HG03175 (cell line): ENCODE measurements at regions not wholly inside any gene's neighbourhood (a gene's known extent, or its start where the extent isn't known, plus 50 kb on each side); places are given as distances from the start of the nearest gene placed in this dataset.

Source experiments
- ATAC-seq: cut with Tn5 transposase; IDR thresholded peaks from one replicate; pipeline ENCODE4 v1.9.1; 2021; ENCODE audit warnings: mild to moderate bottlenecking, moderate library complexity; ENCODE audit not compliant: unreplicated experiment

DNA sequence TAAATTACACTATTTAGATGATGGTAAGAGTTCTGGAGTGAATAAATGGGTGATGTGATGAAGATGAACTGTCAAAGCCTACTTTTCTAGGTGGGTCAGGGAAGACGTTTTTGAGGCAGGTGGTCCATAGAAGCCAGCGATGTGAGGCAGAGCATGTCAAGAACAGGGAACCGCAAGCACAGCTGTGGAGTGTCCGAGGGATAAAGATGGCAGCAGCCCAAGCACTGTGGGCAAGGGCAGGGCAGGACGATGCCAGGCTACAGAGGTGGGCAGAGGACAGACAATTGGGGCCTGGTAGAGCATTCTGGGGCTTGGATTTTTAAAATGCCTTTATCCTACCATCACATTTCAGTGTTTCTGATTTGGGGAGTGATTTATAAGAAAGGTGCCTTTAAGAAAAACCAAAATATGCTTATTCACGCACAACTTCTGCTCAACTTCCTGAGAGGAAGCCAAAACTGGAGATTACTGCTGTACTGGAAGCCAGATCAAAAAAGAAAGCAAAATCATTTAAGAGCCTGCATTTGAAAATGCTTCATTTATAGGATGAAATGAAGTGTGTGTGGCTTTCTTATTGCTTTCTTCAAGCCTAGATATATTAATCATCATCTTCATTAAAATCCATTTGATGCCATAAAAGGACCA, 119.0 kb upstream of the WDR17 start:
- ATAC-seq: peak; percentile 32

DNA sequence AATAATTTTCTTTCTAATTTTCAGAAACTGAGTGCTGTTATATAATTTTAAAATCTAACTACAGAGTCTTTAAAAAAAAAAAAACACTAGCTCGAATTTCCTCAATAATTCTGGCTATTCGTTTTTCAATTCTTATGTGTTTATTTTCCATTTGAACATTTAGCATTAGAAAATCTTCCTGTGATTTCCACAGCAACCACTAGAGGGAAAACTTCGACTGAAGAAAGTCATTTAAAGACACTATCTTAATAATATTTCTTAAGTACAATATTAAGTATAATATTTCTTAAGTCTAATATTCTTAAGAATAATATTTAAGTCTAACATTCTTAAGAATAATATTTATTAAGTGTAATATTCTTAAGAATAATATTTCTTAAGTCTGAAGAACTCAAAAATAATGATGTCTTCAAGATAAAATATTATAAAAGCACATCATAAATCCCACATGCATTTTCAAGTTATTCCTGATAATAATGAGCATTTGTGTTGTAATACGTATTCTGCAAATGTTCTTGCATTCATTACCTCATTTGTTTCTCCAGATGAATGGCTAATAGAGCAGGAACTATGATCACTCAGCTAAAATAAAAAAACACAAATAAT, 118.4 kb upstream of the WDR17 start:
- peak; percentile 77 for ATAC-seq

DNA sequence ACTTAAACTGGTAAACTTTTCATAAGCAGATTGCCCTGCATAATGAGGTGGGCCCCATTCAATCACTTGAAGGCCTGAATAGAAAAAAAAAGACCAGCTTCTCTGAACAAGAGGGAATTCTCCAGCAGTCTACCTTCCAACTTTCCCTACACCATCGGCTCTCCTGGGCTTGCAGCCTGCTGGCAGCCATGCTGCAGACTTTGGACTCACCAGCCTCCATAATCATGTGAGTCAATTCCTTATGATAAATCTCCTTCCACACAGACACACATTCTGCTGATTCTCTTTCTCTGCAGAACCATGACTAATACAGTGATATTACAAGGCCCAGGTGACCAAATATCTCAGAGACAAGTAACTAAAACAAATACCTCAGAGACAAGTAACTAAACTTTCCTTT, 113.8 kb upstream of the WDR17 start:
- no peak for ATAC-seq

DNA sequence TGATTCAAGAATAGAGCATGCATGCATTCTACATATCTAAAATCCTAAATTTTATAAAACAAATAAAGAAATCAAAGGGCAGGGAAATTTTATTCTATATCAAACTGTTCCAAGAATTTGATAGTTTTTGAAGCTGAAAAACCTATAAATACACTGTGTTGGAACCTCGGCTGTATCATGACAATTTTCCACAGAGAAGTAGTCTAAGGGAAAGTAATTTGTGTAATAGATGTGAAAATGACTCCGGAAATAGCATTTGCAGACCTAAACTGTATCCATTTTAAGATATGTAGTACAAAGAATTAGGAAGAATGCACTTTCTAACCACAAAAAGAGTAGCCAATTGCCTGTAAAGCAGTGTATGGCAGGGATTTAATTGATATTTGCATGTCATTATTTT, 112.5 kb upstream of the WDR17 start:
- ATAC-seq: no peak

DNA sequence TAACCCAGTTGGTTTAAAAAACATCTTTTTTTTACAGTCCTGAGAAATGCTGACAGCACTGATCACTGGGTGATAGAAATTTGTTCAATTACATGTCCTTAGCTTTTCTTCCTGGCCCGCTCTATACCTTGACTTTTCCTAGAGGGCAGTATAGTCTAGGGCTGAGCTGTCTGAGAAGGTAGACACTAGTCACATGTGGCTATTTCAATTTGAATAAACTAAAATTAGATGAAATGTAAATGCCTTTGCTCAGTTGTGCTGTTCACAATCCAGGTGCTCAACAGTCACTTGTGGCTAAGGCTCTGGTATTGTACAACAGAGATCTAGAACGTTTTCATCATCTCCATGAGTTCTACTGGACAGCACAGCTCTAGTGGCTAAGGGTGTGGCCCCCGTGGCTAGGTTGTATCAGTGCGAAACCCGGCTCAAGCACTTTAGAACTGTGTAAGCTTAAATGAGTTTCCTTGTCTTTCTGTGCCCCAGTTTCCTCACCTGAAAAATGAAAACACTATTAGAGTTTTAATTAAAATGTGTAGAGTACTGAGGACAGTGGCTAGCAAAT, 111.6 kb upstream of the WDR17 start:
- ATAC-seq: peak; percentile 85

DNA sequence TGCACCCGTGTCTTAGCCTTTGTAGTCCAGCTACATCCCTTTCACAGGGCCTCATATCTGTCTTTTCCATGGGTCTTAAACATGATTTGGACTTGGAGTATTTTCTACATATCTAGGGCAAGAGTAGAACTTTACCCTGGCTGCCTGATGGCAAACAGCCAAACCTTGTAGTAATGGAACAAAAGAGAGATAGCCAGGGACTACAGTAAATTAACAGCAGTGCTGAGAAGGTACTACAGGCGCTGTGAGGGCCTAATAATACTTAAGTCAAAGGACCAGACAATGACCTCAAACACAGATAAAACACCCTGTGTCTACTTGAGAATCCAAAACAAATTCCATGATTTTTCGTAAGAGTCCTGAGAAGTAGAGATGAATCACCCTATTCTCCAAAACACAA, 111.0 kb upstream of the WDR17 start:
- ATAC-seq: no peak

DNA sequence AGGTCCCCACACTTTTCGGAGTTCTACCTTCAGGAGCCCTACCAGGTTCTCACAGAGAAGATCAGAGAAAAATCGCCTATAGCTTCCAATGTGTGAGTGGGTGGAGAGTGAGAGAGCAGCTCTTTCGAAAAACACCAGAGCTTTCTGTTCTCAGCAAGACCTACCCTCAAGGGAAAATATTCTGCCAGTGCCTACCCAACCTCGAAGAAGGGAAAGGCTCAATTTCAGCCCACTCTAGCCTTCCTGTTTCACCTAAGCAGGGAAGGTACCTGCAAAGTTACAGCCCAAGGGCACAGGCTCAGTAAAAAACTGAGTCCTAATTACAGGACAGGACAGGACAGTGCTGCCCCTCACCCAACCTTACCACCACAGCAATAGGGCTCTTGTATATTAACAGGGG, 104.0 kb upstream of the WDR17 start:
- ATAC-seq: peak; percentile 64

DNA sequence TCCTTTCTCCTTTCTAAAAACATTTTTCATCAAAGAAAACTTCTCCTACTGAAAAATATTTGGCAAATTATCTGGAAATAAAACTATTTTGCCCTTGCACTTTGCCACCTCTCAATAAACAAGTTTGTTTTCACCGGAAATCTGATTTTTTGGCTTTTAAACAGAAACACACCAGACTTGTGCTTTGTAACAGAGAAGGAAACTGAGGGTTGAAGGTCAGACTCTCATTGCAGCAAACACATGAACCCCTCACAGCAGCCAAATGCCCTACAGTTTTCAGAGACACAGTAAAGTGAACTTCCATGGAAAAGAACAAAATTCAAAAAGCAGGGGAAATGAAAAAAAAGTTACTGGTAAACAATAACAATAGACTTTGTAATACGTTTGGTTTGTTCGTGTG, 95.6 kb upstream of the WDR17 start:
- no peak for ATAC-seq

DNA sequence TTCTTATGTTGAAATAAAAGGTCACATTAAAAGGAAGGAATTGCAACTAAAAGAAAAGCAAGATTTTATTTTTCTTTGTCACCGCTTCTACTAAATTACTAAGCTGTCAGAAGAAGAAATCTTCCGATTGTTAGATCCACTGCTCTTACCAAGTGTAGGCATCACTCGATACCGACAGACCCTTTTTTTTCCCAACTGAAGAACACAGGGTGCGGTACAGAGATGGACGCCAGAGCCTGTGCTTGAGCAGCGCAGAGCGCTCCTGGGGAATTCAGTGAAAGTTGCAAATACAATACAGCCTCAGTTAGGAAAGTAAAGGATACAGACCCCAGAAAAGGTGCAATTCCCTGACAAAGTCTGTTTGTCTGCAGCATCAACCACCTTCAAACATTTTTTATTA, 94.9 kb upstream of the WDR17 start:
- ATAC-seq: no peak

DNA sequence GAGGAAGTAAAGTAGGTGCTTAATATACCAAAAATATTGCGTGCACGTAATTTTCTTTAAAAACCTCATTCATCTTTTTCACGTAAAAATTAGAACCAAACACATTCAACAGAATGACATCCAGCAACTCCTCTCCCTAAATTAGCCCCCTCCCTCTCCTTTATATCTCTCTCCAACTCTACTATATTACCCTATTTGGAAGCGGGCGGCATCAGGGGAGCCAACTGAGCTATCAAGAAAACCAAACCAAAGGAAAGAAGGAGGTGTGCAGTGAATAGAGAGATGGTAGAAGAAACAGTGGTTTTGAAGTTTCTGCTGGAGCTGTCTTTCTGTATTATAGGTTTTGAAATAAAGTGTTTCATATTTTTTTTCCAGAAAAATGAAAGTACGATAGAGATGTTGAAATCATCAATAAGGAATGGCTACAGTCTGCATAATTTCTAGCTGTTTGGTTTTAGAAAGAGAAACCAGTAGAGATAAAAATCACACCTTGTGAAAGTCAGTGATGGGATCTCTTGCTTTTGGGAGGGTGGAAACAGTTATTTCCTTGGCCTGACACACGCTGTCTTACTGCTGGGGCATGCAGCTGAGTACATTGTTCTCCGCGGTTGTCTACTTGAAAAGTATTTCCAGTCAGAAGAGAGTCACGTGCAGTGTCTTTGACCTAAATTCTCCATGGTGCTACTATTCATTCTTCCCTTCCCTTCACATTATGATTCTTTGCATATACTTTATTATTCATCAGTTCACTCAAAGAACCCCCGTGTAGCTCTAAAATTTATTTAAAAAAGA, 94.1 kb upstream of the WDR17 start:
- ATAC-seq: no peak

DNA sequence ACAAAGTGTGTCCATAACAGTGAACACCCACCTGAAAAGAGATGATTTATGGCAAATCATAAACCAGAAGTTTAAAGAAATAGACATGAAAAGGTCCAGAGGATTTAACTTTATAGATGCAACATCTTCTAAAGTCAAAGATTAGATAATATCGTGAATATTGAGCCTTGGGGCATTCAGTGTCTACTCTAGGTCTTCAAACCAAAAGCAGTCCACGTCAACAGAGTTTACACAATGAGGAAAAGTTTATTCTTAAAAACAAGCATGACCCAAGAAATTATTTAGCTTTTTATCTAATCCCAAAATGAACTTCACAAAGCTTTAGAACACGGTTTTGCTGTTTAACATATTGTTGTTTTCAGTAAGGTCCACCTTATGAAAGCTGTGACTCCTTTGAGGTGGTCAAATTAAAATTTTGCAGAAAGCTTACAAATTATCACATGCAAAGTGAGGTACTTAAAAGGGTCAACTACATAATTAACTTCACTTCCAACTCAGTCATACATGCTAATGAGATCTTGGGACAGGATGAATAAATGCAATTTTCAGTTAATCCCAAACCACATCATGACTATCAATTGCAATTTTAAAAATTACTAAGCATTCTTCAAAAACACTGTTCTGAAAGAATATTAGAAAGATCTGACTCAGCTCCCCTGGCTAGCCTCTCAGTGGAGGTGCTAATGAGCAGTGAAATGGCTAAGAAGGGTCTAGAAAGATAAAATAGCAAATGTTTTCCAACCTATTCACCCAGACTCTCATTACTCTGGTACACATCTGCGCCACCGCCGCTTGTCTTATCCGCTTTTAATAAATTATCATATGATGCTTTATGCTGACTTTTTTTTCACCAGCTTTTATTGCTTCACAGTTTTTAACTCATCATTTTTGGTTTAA, 92.4 kb upstream of the WDR17 start:
- ATAC-seq: no peak

DNA sequence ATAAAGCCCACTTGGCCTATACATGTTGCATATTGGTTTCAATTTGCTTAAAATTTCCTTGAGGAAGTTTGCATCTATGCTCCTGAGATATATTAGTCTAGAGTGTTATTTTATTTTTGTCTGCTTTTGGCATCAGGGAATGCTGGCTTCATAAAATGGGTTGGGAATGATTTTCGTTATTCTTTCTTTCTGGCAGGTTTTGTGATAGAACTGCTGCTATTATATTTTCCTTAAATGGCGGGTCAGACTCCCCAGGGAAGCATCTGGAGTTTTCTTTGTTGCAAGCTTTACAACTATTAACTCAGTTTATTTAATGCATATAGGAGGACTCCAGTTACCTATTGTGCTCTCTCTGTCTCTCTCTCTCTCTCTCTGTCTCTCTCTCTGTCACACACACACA, 82.0 kb upstream of the WDR17 start:
- no peak for ATAC-seq

DNA sequence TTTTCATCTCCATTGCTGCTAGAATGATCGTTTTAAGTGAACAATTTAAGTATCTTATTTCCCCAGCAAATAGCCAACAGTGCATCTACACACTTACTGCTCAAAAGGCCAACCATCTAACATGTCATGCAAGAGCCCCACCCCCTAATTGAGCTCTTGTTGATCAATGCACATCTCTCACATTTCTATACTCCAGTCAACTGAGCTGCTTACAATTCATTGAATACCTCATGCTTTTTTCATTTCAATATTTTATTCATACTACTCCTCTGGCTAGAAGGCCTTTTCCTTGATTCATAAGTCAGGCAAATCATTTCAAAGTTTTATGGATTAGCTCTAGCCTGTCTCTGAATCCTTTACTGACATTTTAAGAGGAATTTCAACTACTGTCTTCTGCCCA, 79.0 kb upstream of the WDR17 start:
- ATAC-seq: no peak

DNA sequence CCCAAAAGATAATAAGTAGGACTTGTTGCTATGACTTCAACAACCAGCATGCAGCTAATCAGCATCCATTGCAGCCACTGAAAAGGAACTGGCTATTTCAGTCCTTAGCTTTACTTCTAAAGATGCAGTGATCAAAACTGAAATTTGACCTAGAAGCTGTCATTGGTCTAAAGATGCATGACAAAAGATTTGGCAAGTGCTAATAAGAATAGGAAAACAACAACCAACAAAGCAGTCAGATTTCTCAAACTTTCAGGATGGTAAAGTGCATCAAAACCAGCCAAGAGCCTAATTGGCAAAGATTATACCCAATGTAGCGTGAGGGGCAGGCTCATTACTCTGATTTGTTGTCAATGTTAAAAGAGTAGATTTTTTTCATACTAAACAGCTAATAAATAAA, 77.1 kb upstream of the WDR17 start:
- ATAC-seq: no peak

DNA sequence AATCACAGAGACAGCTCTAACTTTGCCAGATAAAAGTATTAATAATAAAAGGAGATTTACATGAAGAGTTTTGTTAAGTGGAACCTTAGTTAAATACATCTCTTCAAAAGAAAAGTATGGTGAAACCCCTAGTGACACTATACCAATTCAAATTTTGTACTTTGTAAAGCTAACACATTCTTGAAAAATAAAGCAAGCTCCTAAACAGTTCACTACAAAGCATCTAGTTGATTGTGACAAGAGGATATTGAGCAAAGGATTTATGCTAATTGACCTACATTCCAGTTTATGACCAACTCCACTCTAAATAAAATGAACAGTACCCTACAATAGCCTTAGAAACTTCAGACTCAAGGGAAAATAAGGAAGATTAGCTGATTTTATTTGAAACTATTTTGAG, 69.4 kb upstream of the WDR17 start:
- ATAC-seq: no peak

DNA sequence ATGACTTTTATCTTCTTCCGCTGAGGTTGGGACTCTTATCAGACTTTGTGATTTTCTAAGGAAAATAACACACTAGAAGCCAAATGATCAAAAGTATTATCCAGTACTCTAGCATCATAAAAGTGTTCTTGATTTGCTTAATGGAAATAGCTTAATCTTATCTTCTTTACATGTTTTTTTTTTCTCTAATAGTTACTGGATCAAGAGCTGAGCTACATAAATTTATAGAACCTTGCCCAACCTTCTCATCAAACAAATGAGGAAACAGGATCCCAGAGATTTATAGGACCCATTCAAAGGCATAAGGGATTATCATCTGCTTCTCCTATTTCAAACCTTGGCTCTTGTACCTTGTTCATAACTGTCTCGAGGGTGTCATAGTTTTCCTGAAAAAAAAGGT, 68.3 kb upstream of the WDR17 start:
- ATAC-seq: no peak

DNA sequence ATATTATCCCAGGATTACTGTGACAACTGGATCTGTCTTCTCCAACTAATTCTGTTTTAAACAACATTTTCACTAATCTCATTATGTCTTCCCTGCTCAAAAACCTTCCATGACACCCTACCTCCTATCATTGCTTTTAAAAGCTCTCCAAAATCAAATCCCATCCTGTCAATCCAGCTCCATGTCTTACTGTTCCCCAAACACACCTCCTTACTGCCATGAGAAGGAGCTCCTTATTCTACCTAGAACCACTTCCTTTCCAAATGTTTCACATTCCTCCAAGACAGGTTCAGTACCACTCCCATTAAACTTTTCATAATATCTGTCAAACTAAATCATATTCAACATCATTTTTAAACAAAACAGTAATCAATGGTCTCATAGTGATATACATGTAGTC, 66.9 kb upstream of the WDR17 start:
- ATAC-seq: no peak

DNA sequence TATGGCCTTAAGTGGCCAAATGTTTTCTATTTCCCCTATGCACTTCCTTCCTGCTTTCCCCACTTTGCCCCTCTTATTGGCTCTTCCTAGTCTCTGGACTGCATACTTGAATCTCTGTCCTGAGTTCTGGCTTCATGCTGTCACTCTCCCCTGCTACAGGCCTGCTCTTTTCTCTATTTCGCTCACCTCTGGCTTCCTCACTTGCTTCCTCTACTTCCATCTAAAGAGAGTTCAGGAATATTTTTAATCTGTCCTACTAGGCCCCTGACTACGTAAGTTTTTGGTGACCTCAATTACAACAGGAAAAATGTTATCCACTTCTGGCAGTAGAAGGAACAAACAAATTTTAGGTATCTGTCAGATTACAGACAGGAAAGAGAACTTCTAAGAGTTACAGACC, 65.7 kb upstream of the WDR17 start:
- ATAC-seq: no peak

DNA sequence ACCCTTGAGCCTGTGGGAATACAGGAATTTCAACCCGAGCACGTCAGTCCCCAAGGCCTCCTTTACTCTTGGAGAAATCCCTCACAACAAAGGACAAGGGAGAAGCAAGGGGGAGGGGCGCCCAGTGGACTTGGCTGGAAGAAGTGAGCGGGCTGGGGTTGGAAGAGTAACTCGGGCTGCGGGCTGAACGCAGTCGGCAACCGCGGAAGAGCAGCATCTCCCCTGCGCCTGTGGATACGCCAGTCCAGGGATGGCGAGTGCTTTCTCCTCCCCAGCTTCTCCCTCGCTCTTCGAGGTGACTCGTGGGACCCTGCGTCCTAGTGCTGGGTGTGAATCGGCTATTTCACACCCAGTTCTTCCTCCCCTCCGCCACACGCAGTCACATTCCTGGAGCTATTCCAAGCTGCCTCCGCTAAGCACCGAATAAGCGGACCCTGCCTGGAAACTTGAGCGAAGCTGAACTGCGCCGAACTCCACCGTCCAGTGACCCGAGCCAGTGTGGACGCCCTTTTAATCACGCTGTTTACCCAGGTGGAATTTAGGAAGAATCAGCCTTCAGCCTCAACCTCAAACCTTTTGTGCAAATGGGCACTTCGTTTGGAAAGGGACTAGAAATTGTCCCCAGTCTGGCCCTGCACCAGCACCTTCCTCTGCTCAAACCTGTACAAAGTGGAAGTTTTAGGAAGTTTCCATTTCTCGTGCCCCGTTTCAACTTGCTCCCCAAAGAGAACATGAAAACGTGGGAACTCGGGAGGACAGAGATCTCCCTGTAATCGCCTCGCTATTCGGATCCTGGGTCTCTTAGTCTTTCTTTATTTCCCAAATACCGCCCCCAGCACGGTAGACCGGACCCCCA, 64.3 kb upstream of the WDR17 start:
- no peak for ATAC-seq

DNA sequence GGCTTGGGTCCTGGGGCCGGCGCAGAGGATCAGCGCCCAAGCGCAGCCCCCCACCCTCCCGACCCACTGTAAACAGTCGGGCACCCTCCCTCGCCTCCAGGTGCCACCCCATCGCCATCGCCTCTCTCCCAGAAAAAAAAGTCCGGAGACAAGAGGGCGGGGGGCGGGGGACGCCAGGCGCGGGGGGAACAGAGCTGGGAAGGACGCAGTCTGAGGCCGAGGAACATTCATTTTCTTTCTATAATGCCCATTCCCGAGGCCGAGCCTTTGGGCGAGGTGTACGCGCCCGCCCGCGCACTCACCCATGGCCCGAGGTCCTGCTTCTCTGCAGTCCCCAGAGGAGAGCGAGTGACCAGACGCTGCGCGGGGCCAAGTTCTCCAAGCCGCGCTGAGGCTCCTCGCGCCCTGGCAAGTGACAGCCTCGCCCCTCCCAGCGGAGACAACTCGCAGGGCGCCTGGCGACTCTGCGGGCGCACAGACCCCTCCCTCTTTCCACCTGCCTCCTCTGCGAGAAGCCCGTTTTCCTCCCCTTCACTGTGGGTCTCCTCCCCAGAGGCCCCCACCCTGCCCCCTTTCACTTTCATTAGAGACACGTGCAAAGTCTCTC, 63.5 kb upstream of the WDR17 start:
- ATAC-seq: peak; percentile 73
